GM12878 (cell line): ENCODE measurements at regions not wholly inside any gene's neighbourhood (a gene's known extent, or its start where the extent isn't known, plus 50 kb on each side); places are given as distances from the start of the nearest gene placed in this dataset.

ENCODE experiments used
- ATAC-seq: fragments of 200-7000 bp; cut with Tn5 transposase; 3 replicates; pipeline ENCODE4 v1.9.1; 2020; ENCODE audit warnings: mild to moderate bottlenecking, moderate library complexity
- BruUV-seq: library from RNA; stranded (reverse); fragments of 400-500 nt; replicated peaks from 2 replicates; lab custom pipeline; 2021; lab: Mats Ljungman, UMichigan
- CTCF ChIA-PET: fragments of 300-600 bp; sonication (Branson Sonifier 250); formaldehyde crosslinking; extraction: SDS; loops from one replicate; lab custom pipeline; 2021; ENCODE audit warnings: inconsistent platforms; lab: Yijun Ruan, JAX
- POLR2A ChIA-PET: fragments of 350-600 bp; formaldehyde crosslinking; extraction: SDS; loops from one replicate; lab custom pipeline; 2021; ENCODE audit warnings: inconsistent platforms; lab: Charles Lee
- RAD21 ChIA-PET: fragments of 300-600 bp; sonication (Branson Sonifier 250); formaldehyde crosslinking; loops from one replicate; lab custom pipeline; 2023; ENCODE audit warnings: antibody characterized with exemption; ENCODE audit not compliant: unreplicated experiment; lab: Charles Lee
- SMC1A ChIA-PET: fragments of 300-600 bp; sonication (Branson Sonifier 250); formaldehyde crosslinking; loops from one replicate; lab custom pipeline; 2023; ENCODE audit not compliant: unreplicated experiment, uncharacterized antibody; lab: Charles Lee
- DNase-seq: peaks from one replicate; pipeline ENCODE4 v3.0.0-alpha.2; 2011; ENCODE audit warnings: low read depth, low spot score
- FAIRE-seq: peaks from 3 replicates; lab custom pipeline; 2011; peaks lifted over from hg19 to GRCh38; lab: Jason Lieb, UNC
- H2AFZ ChIP-seq: 2 replicates; pipeline ENCODE4 v1.6.0; 2011; ENCODE audit warnings: low read depth, low read length, control low read depth; ENCODE audit not compliant: control insufficient read depth
- H3K27ac ChIP-seq: 2 replicates; pipeline ENCODE4 v1.5.1; 2011; ENCODE audit warnings: control low read depth; ENCODE audit not compliant: control insufficient read depth, insufficient read depth
- H3K27me3 ChIP-seq, 2 experiments: replicated peaks in 1 of 2; 2 replicates each; pipeline versions ENCODE4 v1.6.0 to v1.6.1; 2011; ENCODE audit warnings: low read length in 1 of 2; ENCODE audit not compliant: control insufficient read depth in 2 of 2, insufficient read depth in 2 of 2
- H3K36me3 ChIP-seq, 2 experiments: 2 replicates each; pipeline ENCODE4 v1.5.1; 2011; ENCODE audit warnings: low read length in 1 of 2; ENCODE audit not compliant: control insufficient read depth in 2 of 2, insufficient read depth in 2 of 2
- H3K4me1 ChIP-seq: 2 replicates; pipeline ENCODE4 v1.6.1; 2011; ENCODE audit warnings: mild to moderate bottlenecking, low read length, moderate library complexity, mixed read lengths; ENCODE audit not compliant: control insufficient read depth, insufficient read depth
- H3K4me2 ChIP-seq: 2 replicates; pipeline ENCODE4 v1.6.0; 2011; ENCODE audit warnings: control low read depth; ENCODE audit not compliant: control insufficient read depth, insufficient read depth
- H3K4me3 ChIP-seq: fragments of 200-600 bp; sonication (generic); 2 replicates; pipeline ENCODE4 v1.5.1; 2016
- H3K79me2 ChIP-seq: 2 replicates; pipeline ENCODE4 v1.6.0; 2011; ENCODE audit warnings: low read length; ENCODE audit not compliant: control insufficient read depth, insufficient read depth
- H3K9ac ChIP-seq: 2 replicates; pipeline ENCODE4 v1.8.0; 2011; ENCODE audit warnings: low read length, control low read depth, mixed read lengths; ENCODE audit not compliant: control insufficient read depth, insufficient read depth
- H3K9me3 ChIP-seq: replicated peaks from 3 replicates; pipeline ENCODE4 v1.5.1; 2011; ENCODE audit warnings: mild to moderate bottlenecking, low read length; ENCODE audit not compliant: control insufficient read depth, insufficient read depth
- H4K20me1 ChIP-seq: 2 replicates; pipeline ENCODE4 v1.6.0; 2011; ENCODE audit not compliant: control insufficient read depth, insufficient read depth
- MYB ChIP-seq: fragments of 150-350 bp; IDR thresholded peaks from 2 replicates; pipeline ENCODE4 v1.6.1; 2014; ENCODE audit warnings: mild to moderate bottlenecking, low read depth, low read length, borderline replicate concordance
- NR2F1 ChIP-seq: fragments of 450-650 bp; conservative IDR thresholded peaks from 2 replicates; pipeline ENCODE4 v1.6.1; 2017; ENCODE audit warnings: mild to moderate bottlenecking
- PAX5 ChIP-seq: IDR thresholded peaks from 2 replicates; pipeline ENCODE4 v1.6.1; 2011; ENCODE audit warnings: low read depth, low read length, borderline replicate concordance
- SPI1 ChIP-seq: IDR thresholded peaks from 2 replicates; pipeline ENCODE4 v1.6.1; 2011; ENCODE audit warnings: low read depth, mild to moderate bottlenecking, low read length, moderate library complexity, borderline replicate concordance; ENCODE audit not compliant: insufficient read depth
- SUPT20H ChIP-seq: IDR thresholded peaks from 2 replicates; pipeline ENCODE4 v1.6.1; 2011; ENCODE audit warnings: low read depth, mild to moderate bottlenecking, low read length, moderate library complexity, borderline replicate concordance; ENCODE audit not compliant: control insufficient read depth
- WGBS: methylation state at CpG from one replicate; pipeline ENCODE4 v1.1.6; 2016; ENCODE audit warnings: low lambda C conversion rate; ENCODE audit not compliant: insufficient replicate concordance, insufficient coverage; ENCODE audit errors: missing lambda C conversion rate; 5-methylcytosine and 5-hydroxymethylcytosine counted together
- in situ Hi-C: fragments of 300-500 bp; cut with MboI; formaldehyde crosslinking; loops from 9 replicates; pipeline ENCODE4 v1.14.3; 2018; ENCODE audit warnings: mixed read lengths
- intact Hi-C: fragments of 100-400 bp; cut with micrococcal nuclease; formaldehyde crosslinking; loops from one replicate; pipeline ENCODE4 v1.14.2; 2022; ENCODE audit not compliant: unreplicated experiment
- TF ChIP-seq, protein P1 (sequence below): fragments of 450-650 bp; formaldehyde crosslinking; IDR thresholded peaks from 2 replicates; pipeline ENCODE4 v1.4.0; 2022; ENCODE audit warnings: mild to moderate bottlenecking, moderate library complexity

DNA sequence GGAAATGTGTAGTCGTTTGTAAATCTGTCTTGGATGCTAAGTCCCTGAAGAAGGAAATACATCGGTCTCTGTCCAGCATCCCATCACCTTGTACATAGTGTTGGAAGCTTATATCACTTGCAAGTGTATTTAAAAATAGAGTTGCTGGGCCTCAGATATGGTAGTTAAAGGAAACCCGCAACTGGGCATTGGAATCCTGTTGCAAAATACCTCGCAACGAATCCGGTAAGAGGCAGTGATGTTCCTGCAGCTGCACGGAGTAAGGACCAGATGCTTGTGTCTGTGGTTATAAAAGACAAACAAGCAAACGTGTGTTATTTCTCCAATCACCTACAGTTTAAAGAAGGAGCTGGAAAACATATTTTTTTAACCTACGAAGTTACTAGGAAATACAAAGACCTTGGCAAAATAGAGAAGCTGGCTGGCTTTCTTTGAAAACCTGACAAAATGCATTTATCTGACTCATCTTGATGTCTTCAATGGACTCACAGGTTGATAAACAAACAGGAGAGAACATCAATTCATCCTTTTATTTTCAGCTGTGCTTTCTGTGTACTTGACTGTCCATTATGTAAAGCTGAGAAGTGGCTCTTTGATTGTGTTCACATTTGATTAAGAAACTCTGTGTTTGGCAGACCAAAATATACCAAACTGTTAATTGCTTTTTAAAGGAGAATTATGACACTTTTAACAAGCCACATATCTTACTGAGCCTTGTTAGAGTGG is 326.4 kb downstream of the SFMBT2 start:
- no TSS peak for BruUV-seq
- CTCF ChIA-PET: interaction anchor here (1.8 kb wide), 1 partner anchor 19 kb away, joined by 5 read pairs; no protein-coding TSS in a partner anchor
- TF ChIP-seq NR2F1 (no peak), MYB (no peak), SPI1 (no peak), PAX5 (no peak), SUPT20H (no peak)
- TF ChIP-seq, protein P1, sequence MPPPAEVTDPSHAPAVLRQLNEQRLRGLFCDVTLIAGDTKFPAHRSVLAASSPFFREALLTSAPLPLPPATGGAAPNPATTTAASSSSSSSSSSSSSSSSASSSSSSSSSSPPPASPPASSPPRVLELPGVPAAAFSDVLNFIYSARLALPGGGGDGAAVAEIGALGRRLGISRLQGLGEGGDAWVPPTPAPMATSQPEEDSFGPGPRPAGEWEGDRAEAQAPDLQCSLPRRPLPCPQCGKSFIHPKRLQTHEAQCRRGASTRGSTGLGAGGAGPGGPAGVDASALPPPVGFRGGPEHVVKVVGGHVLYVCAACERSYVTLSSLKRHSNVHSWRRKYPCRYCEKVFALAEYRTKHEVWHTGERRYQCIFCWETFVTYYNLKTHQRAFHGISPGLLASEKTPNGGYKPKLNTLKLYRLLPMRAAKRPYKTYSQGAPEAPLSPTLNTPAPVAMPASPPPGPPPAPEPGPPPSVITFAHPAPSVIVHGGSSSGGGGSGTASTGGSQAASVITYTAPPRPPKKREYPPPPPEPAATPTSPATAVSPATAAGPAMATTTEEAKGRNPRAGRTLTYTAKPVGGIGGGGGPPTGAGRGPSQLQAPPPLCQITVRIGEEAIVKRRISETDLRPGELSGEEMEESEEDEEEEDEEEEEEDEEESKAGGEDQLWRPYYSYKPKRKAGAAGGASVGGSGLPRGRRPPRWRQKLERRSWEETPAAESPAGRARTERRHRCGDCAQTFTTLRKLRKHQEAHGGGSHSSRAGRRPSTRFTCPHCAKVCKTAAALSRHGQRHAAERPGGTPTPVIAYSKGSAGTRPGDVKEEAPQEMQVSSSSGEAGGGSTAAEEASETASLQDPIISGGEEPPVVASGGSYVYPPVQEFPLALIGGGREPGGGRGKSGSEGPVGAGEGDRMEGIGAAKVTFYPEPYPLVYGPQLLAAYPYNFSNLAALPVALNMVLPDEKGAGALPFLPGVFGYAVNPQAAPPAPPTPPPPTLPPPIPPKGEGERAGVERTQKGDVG: no peak
- Histone ChIP-seq H3K4me2 (no peak overlapping the region), H3K27me3 (peaks cover 2 to 6% of the 10 kb centered on the region in 2 experiments; a peak in 2 of 4 replicates), H3K4me1 (no peaks in the 10 kb centered on the region), H2AFZ (no peak overlapping the region), H3K9me3 (no peaks in the 10 kb centered on the region), H3K27ac (no peak overlapping the region), H3K4me3 (no peak overlapping the region), H3K79me2 (no peaks in the 10 kb centered on the region), H3K36me3 (no peaks in the 10 kb centered on the region), H4K20me1 (no peaks in the 10 kb centered on the region), H3K9ac (no peak overlapping the region)
- intact Hi-C loops: no loop called here
- FAIRE-seq (no peak), DNase-seq (no peak), ATAC-seq (no peak)
- RAD21 ChIA-PET: no interaction called here
- in situ Hi-C loops: no loop called here
- POLR2A ChIA-PET: no interaction called here
- SMC1A ChIA-PET: interaction anchor here (0.8 kb wide), 1 partner anchor 18 kb away, joined by 3 read pairs; no protein-coding TSS in a partner anchor
- 20% methylated on average over 9 of the region's 9 CpGs for WGBS
